ENCODE measurements at regions not wholly inside any gene's neighbourhood (a gene's known extent, or its start where the extent isn't known, plus 50 kb on each side); places are given as distances from the start of the nearest gene placed in this dataset.

DNA sequence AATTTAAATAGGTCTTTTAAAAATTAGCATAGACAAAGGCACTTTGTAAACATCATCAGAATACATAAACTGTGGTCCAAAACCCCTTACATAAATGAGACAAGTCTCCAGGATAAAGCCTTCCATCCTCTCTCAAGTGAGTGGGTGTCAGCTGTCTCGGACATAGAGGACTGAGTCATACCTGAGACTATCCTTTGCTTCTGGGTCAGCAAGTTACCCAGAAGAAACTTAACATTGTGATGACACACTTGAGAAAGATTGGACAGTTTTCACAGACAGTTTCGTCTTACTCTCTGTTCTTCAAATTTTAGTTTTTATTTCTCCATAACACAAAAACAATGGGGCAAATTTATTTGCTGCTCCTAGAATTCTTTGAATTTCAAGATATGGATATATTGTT lies 838.0 kb downstream of the DHX35 start:
- Histone ChIP-seq H3K27ac (no peak overlapping the region), H3K4me3 (no peak overlapping the region)
- no peak for DNase-seq (ENCODE audit: low spot score)
- TF ChIP-seq, protein P1, sequence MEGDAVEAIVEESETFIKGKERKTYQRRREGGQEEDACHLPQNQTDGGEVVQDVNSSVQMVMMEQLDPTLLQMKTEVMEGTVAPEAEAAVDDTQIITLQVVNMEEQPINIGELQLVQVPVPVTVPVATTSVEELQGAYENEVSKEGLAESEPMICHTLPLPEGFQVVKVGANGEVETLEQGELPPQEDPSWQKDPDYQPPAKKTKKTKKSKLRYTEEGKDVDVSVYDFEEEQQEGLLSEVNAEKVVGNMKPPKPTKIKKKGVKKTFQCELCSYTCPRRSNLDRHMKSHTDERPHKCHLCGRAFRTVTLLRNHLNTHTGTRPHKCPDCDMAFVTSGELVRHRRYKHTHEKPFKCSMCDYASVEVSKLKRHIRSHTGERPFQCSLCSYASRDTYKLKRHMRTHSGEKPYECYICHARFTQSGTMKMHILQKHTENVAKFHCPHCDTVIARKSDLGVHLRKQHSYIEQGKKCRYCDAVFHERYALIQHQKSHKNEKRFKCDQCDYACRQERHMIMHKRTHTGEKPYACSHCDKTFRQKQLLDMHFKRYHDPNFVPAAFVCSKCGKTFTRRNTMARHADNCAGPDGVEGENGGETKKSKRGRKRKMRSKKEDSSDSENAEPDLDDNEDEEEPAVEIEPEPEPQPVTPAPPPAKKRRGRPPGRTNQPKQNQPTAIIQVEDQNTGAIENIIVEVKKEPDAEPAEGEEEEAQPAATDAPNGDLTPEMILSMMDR (IDR thresholded peaks at IDR 0.05), result no peak

DNA sequence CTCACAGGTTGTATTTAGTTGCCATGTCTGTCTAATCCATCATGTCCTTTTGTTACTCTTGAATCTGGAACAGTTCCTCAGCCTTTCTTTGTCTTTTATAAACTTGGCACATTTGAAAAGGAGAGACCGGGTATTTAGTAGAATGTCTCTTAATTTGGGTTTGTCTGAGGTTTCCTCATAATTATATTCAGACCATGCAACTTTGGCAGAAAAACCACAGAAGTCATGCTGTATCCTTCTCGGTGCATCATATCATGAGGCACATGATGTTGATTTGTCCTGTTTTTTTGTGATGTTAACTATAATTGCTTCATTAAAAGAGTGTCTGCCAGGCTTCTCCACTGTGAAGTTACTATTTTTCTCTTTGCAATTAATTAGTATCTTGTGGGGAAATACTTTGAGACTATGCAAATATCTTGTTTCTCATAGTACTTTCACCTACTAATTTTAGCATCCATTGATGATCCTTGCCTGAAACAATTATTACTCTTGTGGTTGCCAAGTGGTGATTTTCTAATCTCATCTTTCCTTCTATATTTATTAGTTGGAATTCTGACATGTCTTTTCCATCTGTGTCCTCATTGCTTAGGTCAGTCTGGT lies 837.3 kb downstream of the DHX35 start:
- no peak overlapping the region for H3K27ac ChIP-seq
- TF ChIP-seq, protein P1 (IDR thresholded peaks at IDR 0.05), result no peak
- no peak for DNase-seq (ENCODE audit: low spot score)

DNA sequence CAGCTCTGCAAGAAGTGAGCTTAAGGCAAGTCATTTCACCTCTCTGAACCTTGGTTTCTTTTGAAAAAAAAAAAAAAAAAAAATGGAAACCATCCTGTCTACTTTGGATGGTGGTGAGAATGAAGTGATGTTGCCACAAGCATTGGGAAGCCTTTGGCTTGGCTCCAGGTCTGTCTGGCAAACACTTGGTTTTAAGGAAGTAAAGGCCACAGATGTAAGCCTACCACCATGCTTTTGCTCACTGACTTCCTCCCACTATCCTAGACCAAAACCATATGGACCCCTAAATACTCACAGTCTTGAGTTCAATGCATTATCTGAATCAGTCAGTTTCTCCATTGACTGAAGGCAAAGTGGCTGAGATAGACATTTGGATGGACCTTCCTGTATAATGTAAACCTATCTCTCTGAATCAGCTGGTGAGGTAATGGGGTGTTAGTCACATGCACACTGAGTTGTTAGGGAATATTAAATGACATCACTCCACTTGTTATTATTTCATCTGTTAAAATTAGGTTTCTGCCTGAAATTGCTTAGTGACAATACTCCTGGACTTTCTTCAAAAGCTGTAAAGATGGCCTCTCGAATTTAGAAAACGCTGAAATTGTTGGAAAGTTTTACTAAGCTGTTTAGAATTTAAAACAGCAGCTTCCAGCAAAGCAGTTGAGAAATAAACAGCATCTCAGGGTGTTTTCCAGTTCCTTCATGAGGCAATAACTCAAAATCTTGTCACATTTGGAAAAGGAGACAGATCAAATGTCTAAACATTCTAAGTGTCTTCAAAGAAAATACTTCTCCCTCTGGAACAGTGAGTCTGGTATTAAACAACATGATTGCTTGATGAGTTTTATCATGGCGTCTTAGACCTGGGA lies 833.5 kb downstream of the DHX35 start:
- TF ChIP-seq, protein P1 (IDR thresholded peaks at IDR 0.05), result no peak
- Histone ChIP-seq H3K27ac (no peak overlapping the region), H3K4me3 (no peak overlapping the region)
- no peak for DNase-seq (ENCODE audit: low spot score)

More for the DNA sequence above, 837.3 kb downstream of the DHX35 start:
- no peak overlapping the region for H3K4me3 ChIP-seq

DNA sequence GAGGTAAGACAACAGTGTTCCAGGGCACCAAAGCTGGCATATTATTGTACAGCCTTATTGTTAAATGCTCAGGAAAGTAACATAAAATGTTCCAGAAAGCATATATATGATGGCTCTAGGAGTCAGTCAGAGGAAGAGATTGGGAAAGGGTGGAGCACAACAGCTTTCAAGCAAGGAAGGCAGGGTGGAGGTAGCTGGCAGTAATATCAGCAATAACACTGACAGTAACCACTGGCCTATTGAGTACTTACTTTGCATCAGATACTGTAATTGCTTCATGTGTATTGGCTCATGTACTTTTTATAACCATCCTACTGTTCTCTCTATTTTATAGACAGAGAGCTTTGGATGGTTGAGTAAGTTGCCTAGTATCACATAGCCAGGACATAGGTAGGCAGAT lies 830.2 kb downstream of the DHX35 start:
- Histone ChIP-seq H3K27ac (no peak overlapping the region), H3K4me3 (no peak overlapping the region)
- DNase-seq (ENCODE audit: low spot score), result no peak
- TF ChIP-seq, protein P1 (IDR thresholded peaks at IDR 0.05), result no peak

DNA sequence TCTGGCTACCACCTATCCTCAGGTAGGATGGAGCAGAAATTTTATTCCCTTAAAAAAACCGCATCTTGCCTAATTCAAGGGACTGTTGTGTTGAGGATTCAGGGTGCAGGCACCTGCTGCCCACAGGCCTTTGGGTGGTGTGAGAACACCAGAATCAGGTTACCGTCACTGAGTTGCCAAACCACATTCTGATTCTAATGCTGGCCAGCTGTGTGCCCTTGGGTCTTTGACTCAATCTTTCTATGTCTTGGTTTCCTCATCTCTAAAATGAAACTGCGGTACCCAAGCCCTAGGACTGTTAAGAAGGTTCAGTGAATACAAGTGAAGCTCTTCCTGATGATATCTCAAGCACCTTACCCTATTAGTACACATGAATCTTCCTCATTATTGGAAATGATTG lies 827.3 kb downstream of the DHX35 start:
- H3K4me3 ChIP-seq, result no peak overlapping the region
- TF ChIP-seq, protein P1 (IDR thresholded peaks at IDR 0.05), result no peak
- DNase-seq (ENCODE audit: low spot score), result no peak
- H3K27ac ChIP-seq, result no peak overlapping the region

DNA sequence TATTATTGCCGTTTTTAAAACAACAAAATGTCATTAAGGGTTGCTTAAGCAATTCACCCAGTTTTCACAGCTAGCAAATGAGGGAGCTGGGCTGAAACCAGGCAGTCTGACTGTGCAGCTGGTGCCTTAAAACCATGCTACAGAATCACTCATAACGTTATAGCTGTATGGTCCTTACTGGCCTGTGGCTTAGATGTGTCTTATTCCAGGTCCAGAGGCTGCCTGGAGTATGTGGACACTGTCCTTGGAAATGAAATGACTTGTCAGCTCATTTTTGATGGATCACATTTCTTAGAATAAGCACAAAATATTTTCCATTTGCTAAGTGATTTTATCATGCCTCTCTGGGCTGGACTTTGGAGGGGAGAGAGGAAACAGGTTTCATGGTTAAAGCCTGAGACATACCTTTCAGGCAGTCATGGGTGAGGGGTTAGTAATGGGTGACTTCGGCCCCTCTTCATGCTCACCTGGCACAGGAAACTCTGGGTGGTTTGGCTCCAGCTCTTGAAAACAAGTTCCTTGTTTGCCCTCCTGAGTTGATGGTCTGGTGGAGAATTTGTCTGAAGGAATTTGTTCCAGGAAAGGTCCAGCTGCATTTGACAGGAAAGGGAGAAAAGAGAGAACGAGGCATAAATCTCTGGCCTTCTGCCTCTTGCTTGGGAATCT lies 823.2 kb downstream of the DHX35 start:
- no peak overlapping the region for H3K27ac ChIP-seq
- no peak overlapping the region for H3K4me3 ChIP-seq
- TF ChIP-seq, protein P1 (IDR thresholded peaks at IDR 0.05), result no peak
- DNase-seq (ENCODE audit: low spot score), result no peak

Measured in coronary artery (tissue), 2 donors.